Peyer's patch (tissue), 4 donors: ENCODE measurements at regions not wholly inside any gene's neighbourhood (a gene's known extent, or its start where the extent isn't known, plus 50 kb on each side); places are given as distances from the start of the nearest gene placed in this dataset.
"Not testable (repeated sequence)": the region's sequence is repeated elsewhere in the genome, so short reads cannot be mapped to it uniquely, and the experiment has no call there.

Experiments used
- DNase-seq, 3 donors: peaks; one replicate each; pipeline ENCODE4 v3.0.0-alpha.2; 2017 to 2019
- H3K27ac ChIP-seq, 4 donors: fragments of 200-600 bp; sonication (generic); one replicate each; pipeline ENCODE4 v1.5.1; 2016 to 2019
- H3K27me3 ChIP-seq, 2 donors: fragments of 200-600 bp; sonication (generic); one replicate each; pipeline ENCODE4 v1.5.1; 2019
- H3K36me3 ChIP-seq, 3 donors: fragments of 200-600 bp; sonication (generic); one replicate each; pipeline ENCODE4 v1.5.1; 2016 to 2019
- H3K4me1 ChIP-seq, 4 donors: fragments of 200-600 bp; sonication (generic); one replicate each; pipeline ENCODE4 v1.5.1; 2016 to 2019
- H3K4me3 ChIP-seq, 4 donors: fragments of 200-600 bp; sonication (generic); 1 replicate in 3 of 4; 2 replicates in 1 of 4; pipeline ENCODE4 v1.5.1; 2016 to 2019; ENCODE audit warnings: mild to moderate bottlenecking in 1 of 4
- H3K9me3 ChIP-seq, 4 donors: fragments of 200-600 bp; sonication (generic); one replicate each; pipeline ENCODE4 v1.5.1; 2016 to 2019; ENCODE audit warnings: mild to moderate bottlenecking in 1 of 4
- CTCF ChIP-seq, 6 experiments: fragments of 450-650 bp in 4 of 6; fragments of 200-600 bp in 2 of 6; sonication (generic) in 1 of 6; IDR thresholded peaks; one replicate each; pipeline ENCODE4 v1.5.1; 2017 to 2019; ENCODE audit warnings: antibody characterized with exemption in 6 of 6, mild to moderate bottlenecking in 3 of 6, moderate library complexity in 1 of 6
- POLR2A ChIP-seq, 2 donors: fragments of 450-650 bp; IDR thresholded peaks; one replicate each; pipeline ENCODE4 v1.5.1; 2017; ENCODE audit warnings: antibody characterized with exemption in 2 of 2, mild to moderate bottlenecking in 2 of 2, moderate library complexity in 2 of 2

GRCh38 chr3:178099862-178100261 is 436.4 kb upstream of the KCNMB2 start:
- Histone ChIP-seq H3K4me1 (no peaks in the 10 kb centered on the region), H3K27me3 (no peaks in the 10 kb centered on the region), H3K36me3 (no peaks in the 10 kb centered on the region), H3K4me3 (no peak overlapping the region), H3K27ac (no peak overlapping the region), H3K9me3 (no peaks in the 10 kb centered on the region)
- TF ChIP-seq CTCF (IDR thresholded peaks at IDR 0.05): no peak
- TF ChIP-seq POLR2A (IDR thresholded peaks at IDR 0.05): no peak
- no peak for DNase-seq

- H3K4me3 ChIP-seq: no peak overlapping the region
- no peaks in the 10 kb centered on the region for H3K36me3 ChIP-seq
- DNase-seq: no peak
- H3K9me3 ChIP-seq: no peaks in the 10 kb centered on the region
- H3K27ac ChIP-seq: no peak overlapping the region
- H3K4me1 ChIP-seq: no peaks in the 10 kb centered on the region
- TF ChIP-seq POLR2A (IDR thresholded peaks at IDR 0.05) (no peak), CTCF (IDR thresholded peaks at IDR 0.05) (no peak)
- H3K27me3 ChIP-seq: no peaks in the 10 kb centered on the region
Observed at GRCh38 chr3:178100908-178101307, 435.3 kb upstream of the KCNMB2 start.

- no peak for TF ChIP-seq CTCF (IDR thresholded peaks at IDR 0.05)
- no peak for TF ChIP-seq POLR2A (IDR thresholded peaks at IDR 0.05)
- Histone ChIP-seq H3K4me3 (no peak overlapping the region), H3K27ac (no peak overlapping the region), H3K4me1 (no peaks in the 10 kb centered on the region), H3K27me3 (no peaks in the 10 kb centered on the region), H3K9me3 (no peaks in the 10 kb centered on the region), H3K36me3 (no peaks in the 10 kb centered on the region)
- DNase-seq: no peak
Observed at GRCh38 chr3:178103140-178103539, 433.1 kb upstream of the KCNMB2 start.

GRCh38 chr3:178107804-178108203 is 428.4 kb upstream of the KCNMB2 start:
- Histone ChIP-seq H3K9me3 (no peaks in the 10 kb centered on the region), H3K36me3 (no peaks in the 10 kb centered on the region), H3K27ac (no peak overlapping the region), H3K4me3 (no peak overlapping the region), H3K4me1 (no peaks in the 10 kb centered on the region), H3K27me3 (no peaks in the 10 kb centered on the region)
- no peak for DNase-seq
- no peak for TF ChIP-seq POLR2A (IDR thresholded peaks at IDR 0.05)
- TF ChIP-seq CTCF (IDR thresholded peaks at IDR 0.05): no peak

- no peaks in the 10 kb centered on the region for H3K9me3 ChIP-seq
- H3K4me1 ChIP-seq: no peaks in the 10 kb centered on the region
- H3K27ac ChIP-seq: no peak overlapping the region
- DNase-seq: no peak
- H3K27me3 ChIP-seq: no peaks in the 10 kb centered on the region
- TF ChIP-seq CTCF (IDR thresholded peaks at IDR 0.05) (no peak), POLR2A (IDR thresholded peaks at IDR 0.05) (no peak)
- no peaks in the 10 kb centered on the region for H3K36me3 ChIP-seq
- no peak overlapping the region for H3K4me3 ChIP-seq
Observed at GRCh38 chr3:178109691-178110090, 426.5 kb upstream of the KCNMB2 start.

- H3K4me1 ChIP-seq: no peaks in the 10 kb centered on the region
- H3K36me3 ChIP-seq: no peaks in the 10 kb centered on the region
- H3K4me3 ChIP-seq: no peak overlapping the region
- no peaks in the 10 kb centered on the region for H3K27me3 ChIP-seq
- DNase-seq: no peak
- H3K27ac ChIP-seq: no peak overlapping the region
- H3K9me3 ChIP-seq: no peaks in the 10 kb centered on the region
- no peak for TF ChIP-seq POLR2A (IDR thresholded peaks at IDR 0.05)
- TF ChIP-seq CTCF (IDR thresholded peaks at IDR 0.05): no peak
Observed at GRCh38 chr3:178112134-178112533, 424.1 kb upstream of the KCNMB2 start.

GRCh38 chr3:178112552-178112951 is 423.7 kb upstream of the KCNMB2 start:
- H3K4me1 ChIP-seq, H3K27ac ChIP-seq, H3K27me3 ChIP-seq, H3K4me3 ChIP-seq, H3K9me3 ChIP-seq, H3K36me3 ChIP-seq, DNase-seq: not testable (repeated sequence)
